ENCODE measurements at regions not wholly inside any gene's neighbourhood (a gene's known extent, or its start where the extent isn't known, plus 50 kb on each side); places are given as distances from the start of the nearest gene placed in this dataset.

DNA sequence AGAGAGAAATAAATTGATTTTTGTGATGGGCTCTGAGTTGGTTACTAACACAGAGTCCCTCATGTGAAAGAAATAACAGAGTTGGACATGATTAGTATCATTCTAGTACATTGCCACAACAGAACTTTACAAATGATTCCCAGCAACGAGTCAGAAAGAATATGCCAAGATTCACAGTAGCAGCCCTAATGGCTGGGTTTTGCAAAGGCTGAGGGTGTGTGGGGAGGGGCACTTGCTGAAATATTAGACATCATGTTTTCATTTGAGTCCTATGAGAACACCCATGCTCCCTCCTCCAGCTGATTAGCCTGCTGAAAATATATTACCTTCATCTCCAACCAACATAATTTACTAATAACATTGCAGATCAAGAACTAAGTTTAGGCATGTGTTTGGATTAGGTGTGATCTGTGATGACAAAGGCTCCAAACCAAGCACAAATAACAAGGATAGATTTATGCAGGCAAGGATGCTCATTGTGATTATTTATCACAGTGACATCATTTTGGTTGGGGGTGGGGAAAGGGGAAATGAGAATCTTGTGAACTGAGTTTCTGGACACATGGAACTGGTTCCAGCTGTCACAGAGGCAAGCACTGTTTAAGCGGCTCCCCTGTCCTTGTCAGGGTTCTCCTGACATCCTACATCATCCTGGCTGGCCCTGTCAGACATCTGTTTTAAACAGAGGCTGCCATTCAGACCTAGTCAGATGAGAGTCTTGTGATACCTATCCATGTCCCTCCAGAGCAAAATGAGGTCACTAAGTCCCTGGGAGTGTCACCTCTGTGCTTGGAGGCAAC, 205.8 kb upstream of the NCKAP5 start:
- no peak for DNase-seq

DNA sequence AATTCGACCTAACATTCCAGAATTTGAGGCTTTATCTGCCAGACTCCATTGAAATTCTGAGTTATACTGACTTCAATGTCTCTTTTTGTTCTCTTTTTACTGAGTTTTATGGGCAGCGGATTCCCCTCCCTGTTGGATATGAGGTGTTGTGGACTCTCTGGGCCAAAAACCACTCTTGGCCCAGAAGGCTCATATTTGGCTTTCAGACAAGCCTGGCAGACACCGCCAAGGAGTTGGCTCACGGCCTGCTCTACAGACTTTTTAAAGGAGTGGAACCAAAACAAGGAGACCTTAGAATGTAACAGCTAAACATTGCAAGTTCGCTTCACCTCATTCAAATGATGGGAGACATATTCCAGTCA, 206.4 kb upstream of the NCKAP5 start:
- no peak for DNase-seq

DNA sequence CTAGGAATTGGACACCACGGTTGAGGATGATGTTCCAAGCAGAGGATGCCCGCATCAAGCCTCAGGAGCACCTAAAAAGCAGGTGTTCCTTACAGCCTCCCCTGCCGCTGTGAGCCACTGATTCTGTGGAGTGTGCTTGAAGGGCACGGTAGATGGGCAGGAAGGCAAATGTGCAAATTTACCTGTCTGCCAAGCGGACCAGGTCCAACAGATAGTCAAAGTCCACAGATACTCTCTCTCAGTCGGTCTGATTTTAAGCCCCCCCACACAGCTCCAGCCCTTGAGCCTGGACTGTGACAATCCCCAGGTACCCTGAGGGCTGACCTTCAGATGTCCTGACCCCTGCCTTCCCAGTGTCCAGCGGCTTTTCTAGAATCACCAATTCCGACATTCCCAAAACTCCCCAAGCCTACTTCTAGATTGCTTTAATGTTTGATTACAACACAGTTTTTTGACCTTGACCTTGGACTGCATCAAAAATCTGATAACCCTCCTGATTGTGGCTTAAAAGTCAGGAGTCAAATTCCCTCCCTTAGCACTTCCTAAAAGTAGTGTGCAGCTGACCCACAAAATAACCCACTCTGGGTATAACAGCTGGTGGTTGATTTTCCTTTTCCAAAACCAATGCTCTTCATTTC, 208.8 kb upstream of the NCKAP5 start:
- DNase-seq = no peak

DNA sequence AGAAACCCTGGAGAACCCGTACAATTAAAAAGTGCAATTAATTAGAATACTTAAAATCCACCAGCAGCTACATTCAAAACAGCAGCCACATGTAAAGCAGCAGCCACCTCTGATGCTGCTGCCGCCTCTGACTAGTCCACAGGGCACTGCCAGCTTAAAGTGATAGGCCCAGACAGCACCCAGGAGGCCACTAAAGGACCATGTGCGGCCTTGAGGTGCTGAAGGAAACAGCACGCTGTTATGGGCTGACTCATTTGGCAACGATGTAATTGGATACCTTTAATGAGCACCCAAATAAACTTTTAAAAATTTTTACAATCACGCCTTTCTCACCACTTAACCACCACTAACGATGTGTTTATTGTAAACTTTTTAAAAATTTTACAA, 209.3 kb upstream of the NCKAP5 start:
- no peak for DNase-seq

DNA sequence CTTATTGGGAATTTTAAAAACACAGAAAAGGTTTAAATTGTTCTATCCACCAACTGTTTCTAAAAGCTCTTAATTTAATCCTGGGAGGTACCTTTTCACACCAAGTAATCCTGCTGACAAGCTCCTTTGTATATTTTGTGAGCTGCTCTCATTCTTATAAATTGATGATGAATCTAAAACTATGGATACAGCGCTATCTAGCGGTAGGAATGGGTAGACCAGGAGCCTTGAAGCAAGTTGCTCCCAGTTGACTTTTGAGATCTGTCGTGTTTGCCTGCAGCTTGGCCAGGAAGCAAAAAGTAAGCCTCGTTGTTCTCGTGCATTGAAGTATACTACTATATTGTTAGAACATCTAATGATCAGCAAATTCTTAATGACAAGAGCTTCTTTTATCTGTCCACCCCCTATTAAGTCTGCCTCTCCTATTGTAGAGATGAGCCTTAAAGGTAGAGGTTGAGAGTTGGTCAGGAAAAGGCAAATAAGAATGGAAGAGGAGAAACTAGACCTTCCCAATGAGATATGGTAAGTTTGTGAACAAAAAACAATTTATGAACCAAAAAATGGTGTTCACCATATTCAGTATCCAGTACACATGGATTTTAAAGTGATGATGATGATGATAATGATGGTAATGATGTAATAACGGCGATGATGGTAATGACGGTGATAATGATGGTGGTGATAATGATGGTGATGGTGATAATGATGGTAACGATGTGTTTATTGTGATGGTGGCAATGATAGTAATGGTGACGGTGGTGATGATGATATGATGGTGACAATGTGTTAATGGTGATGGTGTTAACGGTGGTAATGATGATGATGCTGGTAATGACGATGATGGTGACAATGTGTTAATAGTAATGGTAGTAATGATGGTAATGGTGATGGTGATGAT, 212.1 kb upstream of the NCKAP5 start:
- DNase-seq = peak; percentile 27

DNA sequence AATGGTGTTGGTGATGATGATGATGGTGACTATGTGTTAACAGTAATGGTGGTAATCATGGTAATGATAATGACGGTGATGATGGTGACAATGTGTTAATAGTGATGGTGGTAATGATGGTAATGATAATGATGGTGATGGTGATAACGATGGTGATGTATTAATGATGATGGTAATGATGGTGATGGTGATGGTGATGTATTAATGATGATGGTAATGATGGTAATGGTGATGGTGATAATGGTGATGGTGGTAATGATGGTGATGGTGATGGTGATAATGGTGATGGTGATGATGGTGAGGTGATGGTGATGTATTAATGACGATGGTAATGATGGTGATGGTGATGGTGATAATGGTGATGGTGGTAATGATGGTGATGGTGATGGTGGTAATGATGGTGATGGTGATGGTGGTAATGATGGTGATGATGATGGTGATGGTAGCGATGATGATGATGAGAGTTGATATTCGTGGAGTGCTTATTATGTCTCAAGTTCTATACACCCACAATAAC, 212.8 kb upstream of the NCKAP5 start:
- no peak for DNase-seq

DNA sequence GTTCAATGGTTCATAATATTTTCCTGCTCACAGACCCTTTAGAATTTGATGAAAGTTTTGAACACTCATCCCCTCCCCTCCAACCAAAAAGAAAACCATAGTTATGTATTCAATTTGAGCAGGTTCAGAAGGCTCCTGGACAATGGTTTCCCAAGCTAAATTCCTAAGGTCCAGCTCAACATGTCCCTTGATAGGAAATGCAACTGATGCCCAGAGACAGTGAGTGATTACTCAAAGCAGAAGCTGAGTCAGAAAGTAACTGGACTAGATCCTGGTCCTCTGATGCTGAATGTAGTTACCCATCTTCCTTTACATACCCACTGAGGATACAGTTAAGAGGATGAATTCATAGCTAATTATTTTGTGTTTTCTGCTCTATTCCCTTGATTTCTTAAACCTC, 218.9 kb upstream of the NCKAP5 start:
- DNase-seq = no peak

DNA sequence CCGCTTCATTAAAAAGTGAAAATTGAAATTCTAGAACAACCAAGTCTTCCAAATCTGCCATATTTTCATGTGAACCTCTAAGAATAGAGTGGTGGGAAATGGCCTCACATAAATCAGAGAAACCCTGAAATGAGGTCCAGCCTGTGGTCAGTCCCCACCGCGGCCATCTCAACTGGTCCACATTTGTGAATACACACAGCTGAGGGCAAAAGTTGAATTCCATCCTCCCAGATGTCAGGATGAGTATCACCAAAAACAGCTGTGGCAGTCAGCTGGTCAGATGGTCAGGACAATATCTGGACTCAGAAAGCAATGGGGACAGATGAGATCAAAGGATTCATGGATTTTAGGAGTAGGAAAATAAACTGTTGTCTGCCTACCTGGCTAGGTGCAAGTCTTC, 219.4 kb upstream of the NCKAP5 start:
- DNase-seq = no peak

DNA sequence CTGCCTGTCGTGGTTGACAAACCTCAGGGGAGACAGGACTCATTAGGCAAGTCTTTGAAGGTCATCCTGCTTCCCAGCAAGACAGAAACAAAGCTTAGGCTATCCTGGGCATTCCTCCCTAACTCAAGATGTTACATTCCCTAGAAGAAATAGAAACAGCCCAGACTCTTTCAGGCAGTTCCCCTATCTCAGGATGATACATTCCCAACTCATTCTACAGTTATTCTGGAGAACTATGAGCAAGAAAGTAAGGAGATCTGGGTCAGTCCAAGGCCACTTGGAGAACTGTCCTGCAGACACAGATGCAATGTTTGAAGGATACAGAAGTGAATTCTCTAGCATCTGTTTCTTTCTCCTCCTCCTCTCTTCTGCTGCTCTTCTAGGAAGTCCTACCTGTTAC, 220.1 kb upstream of the NCKAP5 start:
- DNase-seq = no peak

DNA sequence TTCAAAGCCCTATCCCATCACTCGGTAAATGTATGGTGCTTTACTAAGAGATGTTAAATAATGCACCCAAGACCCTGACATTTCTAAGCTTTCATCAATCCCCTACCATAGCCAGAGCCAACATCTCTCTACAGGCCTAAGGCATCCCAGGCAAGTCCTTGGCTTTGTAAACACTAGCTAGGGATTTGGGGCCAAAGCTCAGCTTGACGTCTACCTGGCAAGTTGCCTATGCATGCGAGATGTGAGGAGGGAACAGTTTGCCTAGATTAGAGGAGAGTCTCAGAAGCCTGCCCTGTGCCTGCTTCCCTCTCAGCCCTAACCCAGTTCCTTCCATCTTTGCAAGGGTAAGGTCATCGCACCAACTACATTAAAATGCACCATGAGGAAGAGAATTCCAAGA, 221.5 kb upstream of the NCKAP5 start:
- no peak for DNase-seq

DNA sequence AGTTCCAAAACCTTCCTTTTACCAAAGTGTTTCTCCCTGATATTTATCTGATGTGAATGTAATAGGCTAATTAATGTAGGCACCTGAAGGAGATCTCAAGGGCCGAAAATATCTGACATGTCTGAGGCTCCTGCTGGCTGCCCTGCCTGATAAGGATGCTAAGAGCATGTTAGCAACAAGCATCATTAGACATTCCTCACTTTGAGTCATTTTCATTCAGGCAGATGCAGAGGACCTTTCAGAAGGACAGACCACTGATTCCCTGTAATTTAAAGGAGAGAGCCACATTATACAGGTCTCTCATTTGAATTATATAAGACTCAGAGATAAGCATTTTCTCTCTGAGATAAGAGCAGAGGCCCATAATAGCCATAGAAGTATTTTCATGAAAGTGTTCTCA, 222.4 kb upstream of the NCKAP5 start:
- no peak for DNase-seq

DNA sequence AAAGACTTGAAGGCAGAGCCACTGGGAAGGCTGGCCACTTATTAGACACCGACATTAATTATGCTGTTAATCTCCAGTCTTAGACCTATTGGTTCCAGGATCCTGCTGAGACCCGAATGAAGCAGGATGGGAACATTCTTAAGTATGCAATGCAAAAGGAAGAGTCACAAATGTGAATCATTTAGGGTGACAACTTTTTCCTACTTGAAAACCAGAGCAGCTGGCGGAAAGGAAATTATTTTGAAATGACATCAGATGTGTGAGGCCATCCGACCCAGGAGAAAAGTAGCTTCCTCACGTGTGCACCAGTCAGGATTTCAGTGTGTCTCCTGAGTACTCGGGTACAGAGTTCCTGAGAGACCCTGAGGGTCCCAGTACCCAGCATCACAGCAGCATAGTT, 222.9 kb upstream of the NCKAP5 start:
- no peak for DNase-seq

DNA sequence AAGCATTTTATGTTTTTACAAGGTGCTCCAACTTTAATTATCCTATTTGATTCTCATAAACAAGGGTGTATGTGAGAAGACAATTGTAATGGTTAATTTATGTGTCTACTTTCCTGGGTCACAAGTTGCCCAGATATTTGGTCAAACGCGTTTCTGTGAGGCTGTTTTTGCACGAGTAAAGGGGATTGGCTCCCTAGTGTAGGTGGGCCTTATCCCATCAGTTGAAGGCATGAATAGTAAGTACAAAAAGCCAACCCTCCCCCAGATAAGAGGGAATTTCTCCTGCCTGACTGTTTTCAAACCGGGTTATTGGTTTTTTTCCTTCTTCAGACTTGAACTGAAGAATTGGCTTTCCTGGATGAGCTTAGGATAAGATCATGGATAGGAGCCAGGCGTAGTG, 224.0 kb upstream of the NCKAP5 start:
- no peak for DNase-seq

DNA sequence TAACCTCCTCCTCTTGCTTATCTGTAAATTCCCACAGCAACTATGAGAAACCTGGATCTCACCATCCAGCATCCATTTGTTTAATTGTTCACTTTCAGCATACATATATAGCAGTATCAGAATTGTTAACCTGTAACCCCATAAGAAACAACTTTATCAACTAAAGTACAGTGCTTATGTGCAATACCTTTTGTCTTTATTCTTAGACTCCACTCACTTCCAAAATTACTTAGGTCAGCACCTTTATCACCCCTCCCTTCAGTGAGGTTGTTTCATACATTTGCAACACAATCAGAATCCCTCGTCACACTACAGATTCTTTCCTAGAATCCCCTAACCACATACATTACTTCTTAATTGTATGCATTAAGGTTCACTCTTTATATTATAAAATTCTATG, 225.9 kb upstream of the NCKAP5 start:
- no peak for DNase-seq

DNA sequence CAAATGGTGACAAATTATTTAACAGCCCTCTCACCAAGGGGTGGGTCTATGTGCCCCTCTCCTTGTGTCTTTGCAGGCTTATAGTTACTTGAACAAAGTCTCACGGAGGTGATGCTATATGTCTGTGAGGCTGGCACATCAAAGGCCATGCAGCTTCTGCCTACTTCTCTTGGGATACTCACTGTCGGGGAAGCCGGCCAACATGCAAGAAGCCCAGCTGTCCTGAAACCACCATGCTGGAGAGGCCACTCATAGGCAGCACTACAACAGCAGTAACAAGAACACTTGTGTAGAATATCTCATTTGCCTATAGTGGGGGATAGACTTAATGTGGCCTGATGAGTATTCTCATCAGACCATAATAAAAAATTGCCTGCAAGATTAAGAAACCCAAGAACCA, 233.7 kb upstream of the NCKAP5 start:
- DNase-seq = no peak

DNA sequence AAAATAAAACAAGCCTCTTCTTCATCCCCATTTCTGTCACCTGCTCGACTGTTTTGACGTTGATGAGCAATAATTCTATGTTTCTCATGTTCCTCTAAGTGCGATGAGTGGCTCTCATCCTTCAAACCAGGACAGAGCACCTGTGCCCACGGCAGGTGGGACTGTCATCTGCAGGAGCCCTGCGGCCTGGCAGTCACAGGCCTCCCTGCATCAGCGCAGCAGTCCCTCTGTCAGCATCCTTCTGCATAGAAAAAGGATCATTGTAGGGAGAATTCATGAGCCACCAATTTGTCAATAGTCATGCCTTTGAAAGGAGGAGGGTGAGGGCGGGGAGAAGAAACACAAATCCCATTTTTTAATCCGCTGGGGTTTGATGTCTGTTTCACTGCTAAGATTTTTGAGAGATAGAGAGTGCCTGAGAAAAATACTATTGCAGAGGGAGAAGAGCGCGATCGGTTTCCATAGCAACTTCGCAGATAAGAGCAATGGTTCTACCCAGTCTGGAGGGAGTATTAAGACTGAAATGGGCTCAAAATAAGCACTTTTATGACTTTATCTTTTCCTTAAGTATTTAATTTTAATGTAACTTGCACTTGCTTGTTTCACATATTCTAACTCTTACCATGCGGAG, 234.3 kb upstream of the NCKAP5 start:
- DNase-seq = no peak

DNA sequence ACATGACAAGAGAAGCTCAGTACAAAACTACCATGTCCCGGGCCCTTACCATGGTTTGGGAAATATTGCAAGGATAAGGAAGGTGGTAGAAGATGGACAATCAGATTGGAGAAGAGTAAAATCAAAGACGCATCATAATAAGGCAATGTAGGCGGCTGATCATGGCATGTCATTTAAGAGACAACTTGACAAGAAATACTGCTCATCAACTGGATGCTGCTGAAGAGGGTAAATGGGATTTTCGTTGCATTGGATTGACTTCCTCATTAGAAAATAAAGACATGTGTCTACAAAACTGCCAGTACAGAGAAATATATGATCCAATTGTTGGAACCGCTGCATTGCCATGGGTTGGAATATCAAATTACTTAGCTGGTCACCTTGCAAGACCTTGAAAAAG, 238.3 kb upstream of the NCKAP5 start:
- no peak for DNase-seq

DNA sequence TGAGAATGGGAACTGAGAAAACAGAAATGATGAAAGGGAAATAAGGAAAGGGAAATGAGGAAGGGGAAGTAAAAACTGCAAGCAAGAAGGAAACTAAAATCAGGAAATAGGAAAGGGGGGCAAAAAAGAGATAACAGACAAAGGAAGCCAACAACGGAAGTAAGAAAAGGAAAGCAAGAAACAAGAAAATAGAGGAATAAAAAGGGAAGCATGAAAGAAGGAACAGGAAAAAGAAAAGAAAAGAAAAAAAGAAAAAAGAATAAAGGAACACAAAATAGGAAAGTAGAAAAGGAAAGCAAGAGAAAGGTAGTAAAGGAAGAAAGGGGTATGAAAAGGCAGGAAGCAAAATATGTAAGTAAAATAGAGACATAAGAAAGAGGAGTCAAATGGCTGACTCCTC, 241.2 kb upstream of the NCKAP5 start:
- DNase-seq = no peak

DNA sequence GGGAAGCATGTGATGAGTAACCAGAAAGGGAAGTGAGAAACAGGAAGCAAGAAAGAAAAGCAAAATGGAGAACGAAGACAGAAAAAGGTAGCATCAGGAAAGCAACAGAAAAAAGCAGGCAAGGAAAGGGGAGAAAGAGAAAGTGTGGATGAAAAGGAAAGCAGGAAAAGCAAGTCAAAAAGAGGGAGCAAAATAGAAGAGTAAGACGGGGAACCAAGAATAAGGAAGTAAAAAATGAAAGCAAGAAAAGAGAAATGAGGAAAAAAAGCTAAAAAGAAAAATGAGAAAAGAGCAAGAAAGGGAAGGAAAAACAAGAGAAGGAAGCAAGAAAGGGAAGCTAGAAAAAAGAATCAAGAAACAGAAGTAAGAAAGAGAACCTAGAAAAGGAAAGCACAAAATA, 242.3 kb upstream of the NCKAP5 start:
- DNase-seq = no peak

DNA sequence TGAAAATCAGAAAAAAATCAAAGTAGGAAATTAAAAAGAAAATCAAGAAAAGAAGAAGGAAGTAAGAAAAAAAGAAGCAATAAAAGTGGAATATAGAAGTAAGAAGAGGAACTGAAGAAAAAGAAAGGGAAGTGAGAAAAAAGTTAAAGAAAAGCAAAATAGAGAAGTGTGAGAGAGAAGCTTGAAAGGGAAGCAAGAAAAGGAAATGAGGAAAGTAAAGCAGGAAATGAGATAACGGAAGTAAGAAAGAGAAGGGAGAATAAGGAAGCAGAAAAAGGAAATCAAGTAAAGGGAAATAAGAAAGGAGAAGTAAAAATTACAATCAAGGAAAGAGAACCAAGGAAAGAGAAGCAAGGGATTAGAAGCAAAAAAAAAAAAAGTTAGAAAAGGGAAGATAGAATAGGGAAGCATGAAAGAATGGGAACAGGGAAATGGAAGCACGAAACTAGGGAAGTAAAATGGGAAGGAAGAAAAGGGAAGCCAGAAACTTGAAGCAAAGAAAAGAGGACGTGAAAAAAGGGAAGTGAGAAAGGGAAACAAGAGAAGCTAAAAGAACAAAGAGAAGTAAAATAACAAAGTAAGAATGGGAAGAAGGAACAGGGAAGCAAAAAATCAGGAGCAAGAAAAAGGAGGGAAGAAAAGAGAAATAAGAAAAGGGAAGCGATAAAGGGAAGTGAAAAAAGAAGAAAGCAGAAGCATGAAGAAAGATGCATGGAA, 243.3 kb upstream of the NCKAP5 start:
- no peak for DNase-seq

DNA sequence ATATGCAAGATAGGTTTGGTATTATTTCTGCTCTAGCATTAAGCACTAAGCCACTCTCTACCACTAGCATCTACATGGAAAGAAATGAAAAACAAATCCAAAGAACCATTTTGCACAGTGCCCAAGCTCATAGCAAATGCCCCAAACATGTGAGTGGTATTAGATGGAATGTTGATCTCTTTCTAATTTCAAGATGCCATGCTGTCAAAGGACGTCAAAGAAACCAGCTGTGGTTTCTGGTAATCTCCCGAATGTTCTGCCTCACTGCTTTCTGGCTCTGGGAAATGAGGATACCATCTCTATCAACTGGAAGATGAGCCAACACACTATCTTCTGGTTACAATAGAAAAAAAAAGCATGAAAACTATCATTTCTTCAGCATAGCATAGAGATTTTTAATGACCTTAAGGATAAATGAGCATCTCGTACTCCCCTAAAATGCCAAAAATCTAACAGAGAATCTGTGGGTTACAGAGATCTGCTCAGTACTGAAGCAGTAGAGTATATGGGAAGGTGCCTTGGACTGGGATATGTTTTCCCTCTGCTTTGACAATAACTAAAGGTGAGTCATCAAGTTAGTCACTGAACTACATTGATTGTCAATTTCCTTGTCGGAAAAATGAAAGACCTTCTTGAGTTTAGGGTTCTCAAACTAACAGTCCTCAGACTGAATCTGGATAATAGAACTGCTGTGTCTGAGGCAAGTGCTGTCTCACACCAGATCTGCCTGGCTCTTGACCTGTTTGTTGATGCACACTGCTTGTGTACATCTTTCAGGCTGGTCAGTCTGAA, 244.8 kb upstream of the NCKAP5 start:
- no peak for DNase-seq

DNA sequence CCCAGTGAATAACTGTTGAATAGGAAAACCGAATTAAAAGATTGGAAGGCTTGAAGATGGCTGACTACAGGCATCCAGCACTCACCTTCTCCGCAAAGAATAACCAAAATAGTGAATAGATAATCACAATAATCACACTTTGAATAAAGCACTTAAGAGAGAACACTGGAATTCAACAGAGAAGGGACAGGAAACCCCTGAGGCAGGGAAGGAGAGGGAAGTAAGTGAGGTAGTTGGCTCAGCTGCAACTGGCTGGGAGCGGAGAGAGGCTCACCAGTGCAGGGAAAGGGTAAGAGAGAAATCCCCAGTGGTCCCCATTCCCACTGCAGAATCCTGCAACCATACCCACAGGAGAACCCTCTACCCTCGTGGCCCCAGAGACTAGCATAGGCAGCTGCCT, 246.6 kb upstream of the NCKAP5 start:
- DNase-seq = no peak
